ENCODE measurements at regions not wholly inside any gene's neighbourhood (a gene's known extent, or its start where the extent isn't known, plus 50 kb on each side); places are given as distances from the start of the nearest gene placed in this dataset.
"Not testable (repeated sequence)": the region's sequence is repeated elsewhere in the genome, so short reads cannot be mapped to it uniquely, and the experiment has no call there.

DNA sequence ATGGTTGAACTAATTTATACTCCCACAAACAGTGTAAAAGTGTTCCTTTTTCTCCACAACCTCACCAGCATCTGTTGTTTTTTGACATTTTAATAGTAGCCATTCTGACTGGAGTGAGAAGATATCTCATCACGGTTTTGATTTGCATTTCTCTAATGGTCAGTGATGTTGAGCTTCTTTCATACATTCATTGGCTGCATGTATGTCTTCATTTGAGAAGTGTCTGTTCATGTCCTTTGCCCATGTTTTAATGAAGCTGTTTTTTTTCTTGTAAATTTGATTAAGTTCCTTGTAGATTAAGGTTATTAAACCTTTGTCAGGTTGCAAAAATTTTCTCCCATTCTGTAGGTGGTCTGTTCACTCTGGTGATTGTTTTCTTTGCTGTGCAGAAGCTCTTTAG, 281.1 kb downstream of the PTH2R start:
- DNase-seq: not testable (repeated sequence)

DNA sequence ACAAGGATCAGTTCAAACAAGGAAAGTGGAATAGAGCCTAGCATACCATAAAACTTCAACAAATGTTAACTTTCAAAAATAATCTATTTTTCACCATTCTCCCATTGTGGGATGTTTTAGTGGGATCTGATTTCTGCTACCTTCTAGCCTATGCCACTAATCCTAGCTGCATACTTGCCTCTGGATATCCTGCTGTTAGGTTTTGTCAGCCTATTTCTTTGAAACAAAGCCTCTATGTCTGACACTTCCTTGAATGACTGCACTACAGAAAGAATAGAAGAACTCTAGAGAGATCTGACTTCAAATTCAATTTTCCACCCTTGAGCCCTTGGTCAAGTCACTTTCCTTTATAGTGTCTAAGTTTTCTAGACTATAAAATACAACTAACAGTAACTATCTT, 291.5 kb downstream of the PTH2R start:
- DNase-seq: no peak

GRCh38 chr2:208708486-208708885, 301.9 kb downstream of the PTH2R start:
- no peak for DNase-seq

DNA sequence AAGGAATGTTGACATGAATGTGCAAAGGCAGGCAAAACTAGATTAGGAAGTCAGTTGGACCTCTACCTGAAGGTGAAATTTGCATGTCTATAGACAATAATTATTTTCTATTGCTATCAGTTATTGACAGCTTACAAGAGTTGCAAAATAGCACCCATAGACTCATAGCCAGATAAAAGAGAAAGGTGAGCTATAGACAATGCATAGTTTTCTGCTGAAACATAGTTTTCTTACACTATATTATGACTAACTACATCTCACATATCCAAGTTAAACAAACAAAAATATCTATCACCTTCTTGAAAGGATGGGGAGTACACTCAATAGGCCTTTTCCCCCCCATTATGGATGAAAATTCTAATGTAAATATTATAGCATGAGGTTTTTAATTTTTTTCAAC, 305.0 kb downstream of the PTH2R start:
- no peak for DNase-seq

DNA sequence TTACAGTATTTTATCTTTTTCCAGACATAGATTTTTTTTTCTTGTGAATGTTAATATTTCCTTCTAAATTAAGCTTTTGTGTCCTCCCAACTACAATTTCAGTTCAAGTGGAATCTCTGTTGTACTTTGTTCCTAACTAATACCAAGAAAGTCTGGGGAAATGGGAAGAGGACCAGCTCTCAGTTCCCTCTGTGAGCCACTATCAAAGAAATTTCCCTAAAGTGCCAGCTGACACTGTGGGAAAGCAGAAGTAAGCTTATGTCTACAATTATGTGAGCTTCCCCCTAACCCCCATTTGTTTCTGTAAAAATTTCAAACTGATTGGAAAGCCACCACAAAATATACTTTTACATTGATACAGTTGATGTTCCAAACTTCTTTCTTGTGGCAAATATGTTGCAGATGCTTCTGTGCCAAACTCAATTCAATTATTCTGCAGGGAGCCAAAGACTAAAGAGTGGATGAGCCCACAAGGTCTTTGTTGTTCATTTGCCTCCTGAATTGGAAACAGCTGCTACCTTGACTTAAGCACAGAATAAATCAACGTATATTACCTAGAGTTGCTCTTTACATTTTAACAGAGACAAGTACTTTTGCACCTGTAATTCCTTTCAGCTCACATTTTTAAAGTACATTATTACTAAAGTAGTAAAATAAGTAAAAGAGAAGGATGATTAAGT, 306.6 kb downstream of the PTH2R start:
- DNase-seq: no peak

DNA sequence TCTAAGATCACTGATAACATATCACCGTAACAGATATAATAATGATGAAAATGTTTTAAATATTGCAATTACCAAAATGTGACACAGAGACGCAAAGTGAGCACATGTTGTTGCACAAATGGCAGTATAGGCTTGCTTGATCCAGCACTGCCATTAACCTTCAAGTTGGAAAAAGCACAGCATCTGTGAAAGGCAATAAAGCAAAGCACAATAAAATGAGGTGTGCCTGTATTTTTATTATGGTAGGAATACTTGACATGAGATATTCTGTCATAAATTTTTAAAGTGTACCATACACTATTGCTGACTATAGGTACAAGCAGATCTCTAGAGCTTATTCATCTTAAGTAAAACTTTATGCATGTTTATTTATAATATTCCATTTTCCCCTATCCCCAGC, 312.2 kb downstream of the PTH2R start:
- DNase-seq: no peak

DNA sequence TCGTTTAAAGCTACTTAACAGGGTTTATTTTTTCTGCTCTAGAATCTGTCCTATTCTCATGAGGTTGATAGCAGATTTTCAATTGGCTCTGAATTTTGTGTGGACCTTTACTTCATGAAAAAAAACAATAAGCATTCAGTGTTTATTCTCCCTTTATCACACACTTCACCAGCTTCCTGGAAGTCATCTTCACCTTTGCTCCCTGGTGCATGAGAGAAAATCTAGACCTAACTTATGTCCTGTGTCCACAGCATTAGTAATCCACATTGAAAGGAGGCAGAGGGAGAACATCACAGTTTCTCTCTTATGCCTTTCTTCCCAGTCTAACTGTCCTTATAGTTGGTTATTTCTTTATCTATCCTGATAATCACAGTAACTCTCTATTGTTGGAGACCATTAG, 316.1 kb downstream of the PTH2R start:
- no peak for DNase-seq

DNA sequence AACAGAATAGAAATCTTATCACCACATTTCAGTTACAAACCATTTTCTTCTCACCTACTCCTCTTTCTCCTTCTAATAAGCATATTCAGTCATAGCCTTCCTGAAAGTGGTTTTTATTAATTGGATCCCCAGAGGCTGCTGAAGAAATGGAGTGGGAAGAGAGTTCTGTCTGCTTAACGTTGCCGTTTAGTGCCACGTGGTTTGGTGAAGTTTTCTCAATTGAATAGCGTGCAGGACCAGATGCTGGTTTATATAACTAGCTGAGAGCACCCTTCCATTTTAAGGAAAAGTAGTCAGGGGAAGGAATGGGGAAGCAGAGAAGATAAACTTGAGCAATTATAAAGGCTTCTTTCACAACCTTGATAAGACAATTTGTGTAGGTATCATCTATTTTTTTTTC, 318.7 kb downstream of the PTH2R start:
- no peak for DNase-seq

DNA sequence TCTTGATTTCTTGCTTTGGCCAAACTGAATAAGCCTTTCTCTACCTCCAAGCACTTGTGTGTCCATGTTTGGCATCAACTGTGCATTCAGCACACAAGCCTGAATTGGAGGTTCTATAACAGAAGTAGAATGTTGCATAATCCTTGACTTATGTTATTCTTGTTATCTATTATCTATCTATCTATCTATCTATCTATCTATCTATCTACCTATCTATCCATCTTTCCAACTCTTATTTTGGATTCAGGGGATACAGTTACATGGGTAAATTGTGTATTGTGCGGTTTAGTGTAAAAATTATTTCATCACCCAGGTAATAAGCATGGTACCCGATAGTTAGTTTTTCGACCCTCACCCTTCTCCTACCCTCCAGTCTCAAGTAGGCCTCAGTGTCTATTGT, 319.6 kb downstream of the PTH2R start:
- DNase-seq: no peak

DNA sequence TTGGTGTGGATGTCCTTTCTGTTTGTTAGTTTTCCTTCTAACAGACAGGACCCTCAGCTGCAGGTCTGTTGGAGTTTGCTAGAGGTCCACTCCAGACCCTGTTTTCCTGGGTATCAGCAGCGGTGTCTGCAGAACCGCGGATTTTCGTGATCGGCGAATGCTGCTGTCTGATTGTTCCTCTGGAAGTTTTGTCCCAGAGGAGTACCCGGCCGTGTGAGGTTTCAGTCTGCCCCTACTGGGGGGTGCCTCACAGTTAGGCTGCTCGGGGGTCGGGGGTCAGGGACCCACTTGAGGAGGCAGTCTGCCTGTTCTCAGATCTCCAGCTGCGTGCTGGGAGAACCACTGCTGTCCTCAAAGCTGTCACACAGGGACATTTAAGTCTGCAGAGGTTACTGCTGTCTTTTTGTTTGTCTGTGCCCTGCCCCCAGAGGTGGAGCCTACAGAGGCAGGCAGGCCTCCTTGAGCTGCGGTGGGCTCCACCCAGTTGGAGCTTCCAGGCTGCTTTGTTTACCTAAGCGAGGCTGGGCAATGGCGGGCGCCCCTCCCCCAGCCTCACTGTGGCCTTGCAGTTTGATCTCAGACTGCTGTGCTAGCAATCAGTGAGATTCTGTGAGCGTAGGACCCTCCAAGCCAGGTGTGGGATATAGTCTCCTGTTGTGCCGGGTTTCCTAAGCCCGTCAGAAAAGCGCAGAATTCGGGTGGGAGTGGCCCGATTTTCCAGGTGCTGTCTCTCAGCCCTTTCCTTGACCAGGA, 345.2 kb downstream of the PTH2R start:
- not testable (repeated sequence) for DNase-seq

GRCh38 chr2:208757364-208757763, 350.8 kb downstream of the PTH2R start:
- DNase-seq: no peak

DNA sequence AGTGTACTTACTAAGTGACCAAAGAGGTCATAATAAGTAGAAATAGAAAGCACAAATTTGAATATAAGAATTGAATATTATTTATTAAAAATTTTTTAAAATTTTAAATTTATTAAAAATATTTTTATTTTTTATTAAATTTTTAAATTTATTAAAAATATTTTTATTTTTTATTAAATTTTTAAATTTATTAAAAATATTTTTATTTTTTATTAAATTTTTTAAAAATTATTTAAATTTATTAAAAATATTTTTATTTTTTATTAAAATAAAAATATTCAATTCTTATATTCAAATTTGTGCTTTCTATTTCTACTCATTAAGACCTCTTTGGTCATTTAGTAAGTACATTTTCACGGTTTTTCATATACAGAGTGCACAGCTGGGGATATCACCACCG, 366.5 kb downstream of the PTH2R start:
- not testable (repeated sequence) for DNase-seq

- DNase-seq: no peak
Observed at GRCh38 chr2:208781166-208781565, 374.6 kb downstream of the PTH2R start.

DNA sequence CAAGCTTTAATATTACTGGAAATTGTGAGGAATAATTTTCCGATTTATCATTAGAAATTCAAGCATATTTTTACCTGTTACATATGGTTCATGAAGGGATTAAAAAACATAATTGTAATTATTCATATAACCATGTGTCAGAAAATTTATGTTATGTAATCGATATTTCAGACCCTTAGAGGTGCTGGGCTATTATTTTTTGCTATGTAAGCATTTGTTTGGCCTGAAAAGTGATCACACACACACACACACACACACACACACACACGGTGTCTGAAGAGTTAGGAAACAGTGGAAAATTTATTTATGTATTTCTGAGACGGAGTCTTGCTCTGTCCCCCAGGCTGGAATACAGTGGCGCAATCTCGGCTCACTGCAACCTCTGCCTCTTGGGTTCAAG, 375.5 kb downstream of the PTH2R start:
- DNase-seq: no peak

GRCh38 chr2:208783184-208783583, 376.6 kb downstream of the PTH2R start:
- DNase-seq: no peak

GRCh38 chr2:208784774-208785173, 378.2 kb downstream of the PTH2R start:
- not testable (repeated sequence) for DNase-seq

DNA sequence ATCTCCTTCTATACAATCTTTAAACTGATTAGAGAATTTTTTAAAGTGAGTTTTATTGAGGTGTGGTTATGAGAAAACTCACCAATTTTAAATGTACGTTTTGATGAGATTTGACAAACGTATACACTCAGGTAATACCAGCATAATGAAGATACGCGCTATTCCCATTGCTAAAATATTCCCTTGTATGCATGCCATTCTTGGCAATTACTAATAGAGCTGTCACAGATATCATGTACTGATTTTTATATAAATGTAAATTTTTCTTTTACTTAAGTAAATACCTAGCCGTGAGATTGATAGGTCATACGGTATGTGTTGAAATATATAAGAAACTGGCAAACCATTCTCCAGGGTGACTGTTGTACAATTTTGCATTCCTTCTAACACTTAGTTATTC, 384.7 kb downstream of the PTH2R start:
- no peak for DNase-seq

DNA sequence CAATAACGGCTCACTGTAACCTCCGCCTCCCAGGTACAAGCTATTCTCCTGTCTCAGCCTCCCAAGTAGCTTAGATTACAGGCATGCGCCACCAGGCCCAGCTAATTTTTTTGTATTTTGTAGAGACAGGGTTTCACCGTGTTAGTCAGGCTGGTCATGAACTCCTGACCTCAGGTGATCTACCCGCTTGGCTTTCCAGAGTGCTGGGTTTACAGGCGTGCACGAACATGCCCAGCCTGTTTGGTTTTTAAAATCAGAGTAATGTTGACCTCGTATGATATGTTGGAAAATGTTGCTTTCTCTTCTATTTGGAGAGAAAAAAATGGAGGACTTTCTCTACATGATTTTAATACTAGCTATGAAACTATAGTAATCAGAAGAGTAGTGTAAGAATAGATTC, 386.2 kb downstream of the PTH2R start:
- DNase-seq: no peak

- no peak for DNase-seq
Observed at GRCh38 chr2:208793434-208793833, 386.8 kb downstream of the PTH2R start.

DNA sequence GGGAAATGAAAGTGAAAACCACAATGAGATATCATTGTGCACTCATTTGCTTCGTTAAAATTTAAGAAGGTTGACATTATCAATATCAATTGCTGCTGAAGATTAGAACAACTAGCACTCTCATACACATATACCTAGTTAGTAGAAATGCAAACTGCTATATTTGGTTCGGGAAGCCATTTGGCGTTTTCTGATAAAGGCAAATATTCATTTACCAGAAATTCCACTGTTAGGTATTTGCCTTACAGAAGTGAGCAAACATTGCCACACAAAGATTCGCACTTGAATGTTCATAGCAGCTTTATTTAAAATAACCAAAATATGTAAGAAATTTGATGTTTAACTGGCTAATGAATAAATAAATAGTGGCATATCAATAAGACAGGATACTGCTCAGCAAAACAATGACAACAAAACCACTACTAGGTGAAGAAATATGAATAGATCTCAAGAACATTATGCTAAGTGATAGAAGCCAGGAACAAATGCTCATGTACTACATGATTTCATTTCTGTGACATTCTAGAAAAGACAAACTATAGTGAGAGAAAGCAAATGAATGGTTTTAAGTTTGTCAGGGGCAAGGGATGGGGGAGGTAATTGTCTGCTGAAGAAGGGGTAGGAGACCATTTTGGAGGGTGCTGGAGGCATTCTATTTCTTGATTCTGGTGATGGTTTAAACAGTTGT, 387.8 kb downstream of the PTH2R start:
- no peak for DNase-seq

GRCh38 chr2:208798698-208799097, 392.1 kb downstream of the PTH2R start:
- no peak for DNase-seq

DNA sequence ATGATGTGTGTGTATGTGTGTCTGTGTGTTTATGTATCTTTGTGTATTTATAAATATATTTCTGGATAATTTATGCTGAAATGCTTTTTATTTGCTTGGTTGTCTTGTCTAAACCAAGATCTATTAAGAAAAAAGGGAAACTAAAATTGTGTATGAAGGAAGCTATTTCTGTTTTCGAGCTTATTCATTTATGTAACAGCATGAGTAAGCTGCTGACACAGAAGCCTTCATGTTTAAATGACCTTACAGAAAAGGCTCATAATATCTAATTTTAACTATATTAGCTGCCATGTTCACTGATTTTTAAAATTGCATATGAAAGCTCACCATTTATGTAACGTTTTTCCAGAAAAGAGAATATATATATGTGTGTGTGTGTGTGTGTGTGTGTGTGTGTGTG, 392.8 kb downstream of the PTH2R start:
- DNase-seq: no peak

DNA sequence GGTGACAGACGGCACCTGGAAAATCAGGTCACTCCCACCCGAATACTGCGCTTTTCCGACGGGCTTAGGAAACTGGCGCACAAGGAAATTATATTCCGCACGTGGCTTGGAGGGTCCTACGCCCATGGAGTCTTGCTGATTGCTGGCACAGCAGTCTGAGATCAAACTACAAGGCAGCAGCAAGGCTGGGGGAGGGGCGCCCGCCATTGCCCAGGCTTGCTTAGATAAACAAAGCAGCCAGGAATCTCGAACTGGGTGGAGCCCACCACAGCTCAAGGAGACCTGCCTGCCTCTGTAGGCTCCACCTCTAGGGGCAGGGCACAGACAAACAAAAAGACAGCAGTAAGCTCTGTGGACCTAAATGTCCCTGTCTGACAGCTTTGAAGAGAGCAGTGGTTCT, 394.3 kb downstream of the PTH2R start:
- not testable (repeated sequence) for DNase-seq

- no peak for DNase-seq
Observed at GRCh38 chr2:208807756-208808155, 401.2 kb downstream of the PTH2R start.
